ENCODE measurements at regions not wholly inside any gene's neighbourhood (a gene's known extent, or its start where the extent isn't known, plus 50 kb on each side); places are given as distances from the start of the nearest gene placed in this dataset.

GRCh38 chr2:44051593-44052347 lies 56.0 kb upstream of the LRPPRC start:
- TF ChIP-seq POLR2A (IDR thresholded peaks at IDR 0.05): no peak
- TF ChIP-seq, protein P1, sequence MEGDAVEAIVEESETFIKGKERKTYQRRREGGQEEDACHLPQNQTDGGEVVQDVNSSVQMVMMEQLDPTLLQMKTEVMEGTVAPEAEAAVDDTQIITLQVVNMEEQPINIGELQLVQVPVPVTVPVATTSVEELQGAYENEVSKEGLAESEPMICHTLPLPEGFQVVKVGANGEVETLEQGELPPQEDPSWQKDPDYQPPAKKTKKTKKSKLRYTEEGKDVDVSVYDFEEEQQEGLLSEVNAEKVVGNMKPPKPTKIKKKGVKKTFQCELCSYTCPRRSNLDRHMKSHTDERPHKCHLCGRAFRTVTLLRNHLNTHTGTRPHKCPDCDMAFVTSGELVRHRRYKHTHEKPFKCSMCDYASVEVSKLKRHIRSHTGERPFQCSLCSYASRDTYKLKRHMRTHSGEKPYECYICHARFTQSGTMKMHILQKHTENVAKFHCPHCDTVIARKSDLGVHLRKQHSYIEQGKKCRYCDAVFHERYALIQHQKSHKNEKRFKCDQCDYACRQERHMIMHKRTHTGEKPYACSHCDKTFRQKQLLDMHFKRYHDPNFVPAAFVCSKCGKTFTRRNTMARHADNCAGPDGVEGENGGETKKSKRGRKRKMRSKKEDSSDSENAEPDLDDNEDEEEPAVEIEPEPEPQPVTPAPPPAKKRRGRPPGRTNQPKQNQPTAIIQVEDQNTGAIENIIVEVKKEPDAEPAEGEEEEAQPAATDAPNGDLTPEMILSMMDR (IDR thresholded peaks at IDR 0.05): no peak
- H3K4me1 ChIP-seq (replicated peaks in 1 of 2): no peaks in the 10 kb centered on the region
- no peak overlapping the region for H3K27ac ChIP-seq
- H3K9me3 ChIP-seq (replicated peaks in 1 of 3): no peaks in the 10 kb centered on the region
- H3K27me3 ChIP-seq: no peaks in the 10 kb centered on the region
- no peak overlapping the region for H3K4me3 ChIP-seq
- H3K36me3 ChIP-seq (replicated peaks in 1 of 2): no peaks in the 10 kb centered on the region
- no peak for DNase-seq
- WGBS, 4 donors: 80 to 91% (median 81%) methylated on average over 7 of the region's 7 CpGs
- intact Hi-C loops (cut with DNase I): no loop called here

- Histone ChIP-seq H3K27ac (no peak overlapping the region), H3K27me3 (no peaks in the 10 kb centered on the region), H3K4me3 (no peak overlapping the region), H3K36me3 (replicated peaks in 1 of 2) (no peaks in the 10 kb centered on the region), H3K9me3 (replicated peaks in 1 of 3) (no peaks in the 10 kb centered on the region), H3K4me1 (replicated peaks in 1 of 2) (no peaks in the 10 kb centered on the region)
- 86 to 89% (median 87%) methylated on average over 8 of the region's 8 CpGs for WGBS, 4 donors
- DNase-seq: no peak
- no peak for TF ChIP-seq POLR2A (IDR thresholded peaks at IDR 0.05)
- TF ChIP-seq, protein P1 (IDR thresholded peaks at IDR 0.05): no peak
- intact Hi-C loops (cut with DNase I): no loop called here
Observed at GRCh38 chr2:44052584-44052983, 56.8 kb upstream of the LRPPRC start.

DNA sequence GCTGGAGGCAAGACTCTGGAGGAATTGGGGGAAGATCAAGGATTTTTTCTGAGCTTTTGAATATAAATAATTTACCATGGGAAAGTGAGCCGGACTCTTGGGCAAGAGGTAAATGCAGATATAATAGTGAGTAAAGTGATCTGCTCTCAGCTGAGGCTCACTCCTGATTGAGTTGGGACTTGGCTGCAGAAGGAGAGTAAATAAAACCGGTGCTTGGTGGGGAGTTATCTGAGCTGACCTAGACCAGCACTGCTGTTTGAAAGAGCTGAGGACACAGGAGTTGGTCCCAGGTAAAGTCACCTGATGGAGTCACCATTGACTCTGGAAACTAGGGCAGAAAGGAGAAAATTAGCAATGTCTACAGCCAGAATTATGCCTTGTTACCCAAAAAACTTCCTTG lies 57.3 kb upstream of the LRPPRC start:
- Histone ChIP-seq H3K4me1 (replicated peaks in 1 of 2) (no peaks in the 10 kb centered on the region), H3K4me3 (no peak overlapping the region), H3K36me3 (replicated peaks in 1 of 2) (no peaks in the 10 kb centered on the region), H3K27me3 (no peaks in the 10 kb centered on the region), H3K9me3 (replicated peaks in 1 of 3) (no peaks in the 10 kb centered on the region), H3K27ac (no peak overlapping the region)
- DNase-seq: no peak
- TF ChIP-seq, protein P1 (IDR thresholded peaks at IDR 0.05): no peak
- TF ChIP-seq POLR2A (IDR thresholded peaks at IDR 0.05): no peak
- intact Hi-C loops (cut with DNase I): no loop called here
- 80 to 93% (median 86%) methylated on average over 2 of the region's 2 CpGs for WGBS, 4 donors

GRCh38 chr2:44053456-44053855 lies 57.7 kb upstream of the LRPPRC start:
- intact Hi-C loops (cut with DNase I): no loop called here
- TF ChIP-seq, protein P1 (IDR thresholded peaks at IDR 0.05): no peak
- no peak for TF ChIP-seq POLR2A (IDR thresholded peaks at IDR 0.05)
- Histone ChIP-seq H3K4me1 (replicated peaks in 1 of 2) (no peaks in the 10 kb centered on the region), H3K36me3 (replicated peaks in 1 of 2) (no peaks in the 10 kb centered on the region), H3K27ac (no peak overlapping the region), H3K4me3 (no peak overlapping the region), H3K9me3 (replicated peaks in 1 of 3) (no peaks in the 10 kb centered on the region), H3K27me3 (no peaks in the 10 kb centered on the region)
- 72 to 90% (median 88%) methylated on average over 4 of the region's 4 CpGs for WGBS, 4 donors
- DNase-seq: no peak

All from adrenal gland (tissue), 9 donors.